ENCODE measurements at regions not wholly inside any gene's neighbourhood (a gene's known extent, or its start where the extent isn't known, plus 50 kb on each side); places are given as distances from the start of the nearest gene placed in this dataset.

DNA sequence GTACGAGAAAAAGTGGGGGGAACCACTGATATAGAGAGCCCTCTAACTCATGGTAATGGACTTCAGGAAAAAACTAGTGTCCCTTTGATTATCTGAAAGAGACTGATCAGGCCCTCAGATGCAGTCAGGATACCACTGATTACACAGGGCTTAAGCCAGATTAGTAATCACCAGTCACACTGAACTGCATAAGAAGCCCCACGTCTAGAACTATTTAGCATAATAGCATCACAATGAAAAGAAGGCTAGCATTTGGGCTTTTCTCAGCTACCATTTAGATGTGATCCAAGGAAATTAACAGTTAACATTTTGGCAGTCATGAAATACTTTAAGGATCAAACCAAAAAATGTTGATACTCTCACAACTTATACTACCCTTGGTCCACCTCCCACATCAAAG lies 813.1 kb upstream of the POU3F3 start:
- H3K27ac ChIP-seq (ENCODE audit: low read depth, low read length) = no peak overlapping the region
- H3K4me1 ChIP-seq (ENCODE audit: control insufficient read depth, insufficient read depth, low read length) = no peaks in the 10 kb centered on the region
- Mint-ChIP-seq H3K9me3 (no peaks in the 10 kb centered on the region), H3K4me3 (no peak overlapping the region), H3K27ac (no peak overlapping the region), H3K4me1 (peaks cover 1% of the 10 kb centered on the region), H3K36me3 (ENCODE audit: low read depth) (no peaks in the 10 kb centered on the region), H3K27me3 (ENCODE audit: insufficient read depth) (no peaks in the 10 kb centered on the region)
- H3K27me3 ChIP-seq (ENCODE audit: control insufficient read depth, insufficient read depth, low read length, poor library complexity, severe bottlenecking) = no peaks in the 10 kb centered on the region
- H3K9me3 ChIP-seq (ENCODE audit: control insufficient read depth, low read length) = no peaks in the 10 kb centered on the region
- no peak overlapping the region for H3K9ac ChIP-seq (ENCODE audit: extremely low read depth, low read length, poor library complexity, severe bottlenecking)
- TF ChIP-seq, protein P1, sequence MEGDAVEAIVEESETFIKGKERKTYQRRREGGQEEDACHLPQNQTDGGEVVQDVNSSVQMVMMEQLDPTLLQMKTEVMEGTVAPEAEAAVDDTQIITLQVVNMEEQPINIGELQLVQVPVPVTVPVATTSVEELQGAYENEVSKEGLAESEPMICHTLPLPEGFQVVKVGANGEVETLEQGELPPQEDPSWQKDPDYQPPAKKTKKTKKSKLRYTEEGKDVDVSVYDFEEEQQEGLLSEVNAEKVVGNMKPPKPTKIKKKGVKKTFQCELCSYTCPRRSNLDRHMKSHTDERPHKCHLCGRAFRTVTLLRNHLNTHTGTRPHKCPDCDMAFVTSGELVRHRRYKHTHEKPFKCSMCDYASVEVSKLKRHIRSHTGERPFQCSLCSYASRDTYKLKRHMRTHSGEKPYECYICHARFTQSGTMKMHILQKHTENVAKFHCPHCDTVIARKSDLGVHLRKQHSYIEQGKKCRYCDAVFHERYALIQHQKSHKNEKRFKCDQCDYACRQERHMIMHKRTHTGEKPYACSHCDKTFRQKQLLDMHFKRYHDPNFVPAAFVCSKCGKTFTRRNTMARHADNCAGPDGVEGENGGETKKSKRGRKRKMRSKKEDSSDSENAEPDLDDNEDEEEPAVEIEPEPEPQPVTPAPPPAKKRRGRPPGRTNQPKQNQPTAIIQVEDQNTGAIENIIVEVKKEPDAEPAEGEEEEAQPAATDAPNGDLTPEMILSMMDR (conservative IDR thresholded peaks at IDR 0.05) = no peak
- 43 to 75% methylated on average over 2 of the region's 2 CpGs for WGBS, 2 experiments (ENCODE audit: insufficient coverage in 1 of 2, insufficient read length in 1 of 2)
- DNase-seq = no peak
- H3K4me3 ChIP-seq (ENCODE audit: low read length) = no peak overlapping the region
- H3K36me3 ChIP-seq (ENCODE audit: control insufficient read depth, insufficient read depth, low read length) = no peaks in the 10 kb centered on the region

DNA sequence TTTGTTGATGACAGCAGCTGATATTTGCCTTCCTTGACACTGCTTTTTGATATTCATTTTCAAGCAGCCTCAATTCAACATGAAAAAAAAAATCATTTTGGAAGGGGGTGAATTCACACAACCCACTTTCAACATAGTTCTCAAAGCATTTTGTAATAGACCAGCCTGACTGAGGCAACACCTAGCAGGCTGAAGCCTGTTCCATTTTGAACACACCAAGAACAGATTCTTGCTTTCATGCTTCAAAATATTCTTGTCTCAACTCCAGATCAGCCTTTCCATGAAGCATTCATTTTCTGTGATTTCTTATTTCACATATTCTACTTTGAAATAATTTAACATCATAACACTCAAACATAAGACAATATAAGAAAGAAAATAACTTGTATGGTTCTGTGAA lies 812.6 kb upstream of the POU3F3 start:
- Mint-ChIP-seq H3K36me3 (ENCODE audit: low read depth) (no peaks in the 10 kb centered on the region), H3K4me1 (peaks cover 1% of the 10 kb centered on the region), H3K9me3 (no peaks in the 10 kb centered on the region), H3K27ac (no peak overlapping the region), H3K4me3 (no peak overlapping the region), H3K27me3 (ENCODE audit: insufficient read depth) (no peaks in the 10 kb centered on the region)
- no peaks in the 10 kb centered on the region for H3K27me3 ChIP-seq (ENCODE audit: control insufficient read depth, insufficient read depth, low read length, poor library complexity, severe bottlenecking)
- TF ChIP-seq, protein P1 (conservative IDR thresholded peaks at IDR 0.05) = no peak
- H3K9me3 ChIP-seq (ENCODE audit: control insufficient read depth, low read length) = no peaks in the 10 kb centered on the region
- H3K4me3 ChIP-seq (ENCODE audit: low read length) = no peak overlapping the region
- H3K27ac ChIP-seq (ENCODE audit: low read depth, low read length) = no peak overlapping the region
- no peaks in the 10 kb centered on the region for H3K4me1 ChIP-seq (ENCODE audit: control insufficient read depth, insufficient read depth, low read length)
- no peak overlapping the region for H3K9ac ChIP-seq (ENCODE audit: extremely low read depth, low read length, poor library complexity, severe bottlenecking)
- no peaks in the 10 kb centered on the region for H3K36me3 ChIP-seq (ENCODE audit: control insufficient read depth, insufficient read depth, low read length)
- no peak for DNase-seq

DNA sequence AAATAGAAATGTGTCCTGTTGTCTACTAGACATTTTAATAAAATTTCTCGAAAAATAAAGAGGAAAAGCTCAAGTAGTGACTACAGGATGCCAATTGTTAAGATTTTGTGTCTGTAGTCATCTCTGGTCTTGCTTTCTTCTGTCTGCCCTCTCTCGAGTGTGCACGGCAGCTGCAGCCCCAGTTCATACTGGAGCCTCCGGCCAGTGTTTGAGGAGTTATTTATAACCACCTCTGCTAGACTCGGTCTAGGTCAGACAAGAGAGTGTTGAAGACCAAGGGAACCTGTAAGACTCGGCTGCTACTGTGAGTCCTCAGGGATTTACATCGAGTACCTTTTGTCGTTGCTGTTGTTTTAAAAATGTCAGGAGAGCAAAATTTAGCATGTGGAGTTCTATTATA lies 810.1 kb upstream of the POU3F3 start:
- Histone ChIP-seq H3K4me3 (ENCODE audit: low read length) (no peak overlapping the region), H3K9me3 (ENCODE audit: control insufficient read depth, low read length) (no peaks in the 10 kb centered on the region), H3K27ac (ENCODE audit: low read depth, low read length) (no peak overlapping the region), H3K27me3 (ENCODE audit: control insufficient read depth, insufficient read depth, low read length, poor library complexity, severe bottlenecking) (no peaks in the 10 kb centered on the region), H3K4me1 (ENCODE audit: control insufficient read depth, insufficient read depth, low read length) (no peaks in the 10 kb centered on the region), H3K9ac (ENCODE audit: extremely low read depth, low read length, poor library complexity, severe bottlenecking) (no peak overlapping the region), H3K36me3 (ENCODE audit: control insufficient read depth, insufficient read depth, low read length) (no peaks in the 10 kb centered on the region)
- TF ChIP-seq, protein P1 (conservative IDR thresholded peaks at IDR 0.05) = no peak
- Mint-ChIP-seq H3K36me3 (ENCODE audit: low read depth) (no peaks in the 10 kb centered on the region), H3K9me3 (no peaks in the 10 kb centered on the region), H3K4me1 (peaks cover 1% of the 10 kb centered on the region), H3K27me3 (ENCODE audit: insufficient read depth) (no peaks in the 10 kb centered on the region), H3K4me3 (no peak overlapping the region), H3K27ac (no peak overlapping the region)
- DNase-seq = no peak
- 80 to 91% methylated on average over 3 to 8 of the region's 8 CpGs for WGBS, 2 experiments (ENCODE audit: insufficient coverage in 1 of 2, insufficient read length in 1 of 2)
